ENCODE measurements at regions not wholly inside any gene's neighbourhood (a gene's known extent, or its start where the extent isn't known, plus 50 kb on each side); places are given as distances from the start of the nearest gene placed in this dataset.
"Not testable (repeated sequence)": the region's sequence is repeated elsewhere in the genome, so short reads cannot be mapped to it uniquely, and the experiment has no call there.

DNA sequence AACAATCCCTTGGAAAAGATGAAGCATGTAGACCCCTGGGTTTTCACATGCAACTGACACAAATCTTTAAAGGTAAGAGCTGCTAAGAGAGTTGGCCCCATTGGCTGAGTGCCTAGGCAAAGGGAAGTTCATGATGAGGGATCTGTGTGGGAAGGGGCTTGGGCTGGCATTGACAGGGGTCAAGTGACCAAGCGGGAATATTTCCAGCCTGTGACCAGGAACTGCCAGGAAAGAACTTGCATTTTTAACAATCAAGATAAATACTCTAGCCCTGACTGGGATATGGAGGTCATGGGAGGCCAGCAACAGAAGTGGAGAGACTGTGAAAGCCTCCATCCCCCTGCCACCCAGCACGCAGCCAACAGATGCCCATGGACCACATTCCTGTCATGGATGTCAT is 361.1 kb upstream of the ATP10A start:
- DNase-seq (ENCODE audit: low read depth in 1 of 2, low spot score in 2 of 2) = no peak
- H3K4me3 ChIP-seq = no peak overlapping the region

GRCh38 chr15:26223720-26224119 is 360.6 kb upstream of the ATP10A start:
- no peak for DNase-seq (ENCODE audit: low read depth in 1 of 2, low spot score in 2 of 2)
- Histone ChIP-seq H3K4me1 (replicated peaks) (no peaks in the 10 kb centered on the region), H3K4me3 (no peak overlapping the region), H3K36me3 (no peaks in the 10 kb centered on the region), H3K27ac (no peak overlapping the region), H3K27me3 (replicated peaks) (no peaks in the 10 kb centered on the region), H3K9me3 (replicated peaks) (no peaks in the 10 kb centered on the region)

More for the DNA sequence above, 361.1 kb upstream of the ATP10A start:
- H3K27me3 ChIP-seq (replicated peaks) = no peaks in the 10 kb centered on the region
- no peaks in the 10 kb centered on the region for H3K4me1 ChIP-seq (replicated peaks)
- no peak overlapping the region for H3K27ac ChIP-seq
- no peaks in the 10 kb centered on the region for H3K36me3 ChIP-seq
- H3K9me3 ChIP-seq (replicated peaks) = no peaks in the 10 kb centered on the region

DNA sequence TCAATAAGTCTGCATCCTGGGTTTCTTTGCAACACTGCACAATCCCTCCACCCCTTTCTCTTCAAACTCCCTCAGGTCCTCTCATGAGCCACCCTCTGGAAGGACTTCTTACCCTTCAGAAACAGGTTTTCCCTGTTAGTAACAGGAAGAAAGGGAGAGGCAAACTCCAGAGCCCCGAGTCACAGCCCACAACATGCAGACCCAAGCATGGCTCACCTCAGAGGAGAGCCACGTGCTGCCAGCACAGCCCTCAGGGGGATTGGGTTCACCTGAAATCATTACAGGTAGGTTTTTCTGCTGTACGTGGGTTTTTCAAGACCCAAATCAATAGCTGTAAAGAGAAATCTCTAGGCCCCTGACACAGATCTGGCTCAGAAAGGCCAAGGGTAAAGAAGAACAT is 359.7 kb upstream of the ATP10A start:
- no peaks in the 10 kb centered on the region for H3K9me3 ChIP-seq (replicated peaks)
- H3K27me3 ChIP-seq (replicated peaks) = no peaks in the 10 kb centered on the region
- no peaks in the 10 kb centered on the region for H3K36me3 ChIP-seq
- no peak for DNase-seq (ENCODE audit: low read depth in 1 of 2, low spot score in 2 of 2)
- H3K4me1 ChIP-seq (replicated peaks) = no peaks in the 10 kb centered on the region
- no peak overlapping the region for H3K27ac ChIP-seq
- no peak overlapping the region for H3K4me3 ChIP-seq

- not testable (repeated sequence) for DNase-seq (ENCODE audit: low read depth in 1 of 2, low spot score in 2 of 2); H3K27ac ChIP-seq; H3K27me3 ChIP-seq (replicated peaks); H3K36me3 ChIP-seq; H3K4me3 ChIP-seq; H3K4me1 ChIP-seq (replicated peaks); H3K9me3 ChIP-seq (replicated peaks)
Measured at GRCh38 chr15:26217043-26217442, 353.9 kb upstream of the ATP10A start.

GRCh38 chr15:26214290-26214689 is 351.2 kb upstream of the ATP10A start:
- Histone ChIP-seq H3K36me3 (no peaks in the 10 kb centered on the region), H3K4me3 (no peak overlapping the region), H3K27ac (no peak overlapping the region), H3K4me1 (replicated peaks) (no peaks in the 10 kb centered on the region), H3K9me3 (replicated peaks) (no peaks in the 10 kb centered on the region), H3K27me3 (replicated peaks) (no peaks in the 10 kb centered on the region)
- DNase-seq (ENCODE audit: low read depth in 1 of 2, low spot score in 2 of 2) = no peak

- Histone ChIP-seq H3K4me1 (replicated peaks) (no peaks in the 10 kb centered on the region), H3K27ac (no peak overlapping the region), H3K27me3 (replicated peaks) (no peaks in the 10 kb centered on the region), H3K4me3 (no peak overlapping the region), H3K36me3 (no peaks in the 10 kb centered on the region), H3K9me3 (replicated peaks) (no peaks in the 10 kb centered on the region)
- no peak for DNase-seq (ENCODE audit: low read depth in 1 of 2, low spot score in 2 of 2)
Measured at GRCh38 chr15:26213427-26213826, 350.3 kb upstream of the ATP10A start.

- no peaks in the 10 kb centered on the region for H3K27me3 ChIP-seq (replicated peaks)
- DNase-seq (ENCODE audit: low read depth in 1 of 2, low spot score in 2 of 2) = no peak
- H3K4me3 ChIP-seq = no peak overlapping the region
- H3K9me3 ChIP-seq (replicated peaks) = no peaks in the 10 kb centered on the region
- no peaks in the 10 kb centered on the region for H3K4me1 ChIP-seq (replicated peaks)
- no peak overlapping the region for H3K27ac ChIP-seq
- H3K36me3 ChIP-seq = no peaks in the 10 kb centered on the region
Measured at GRCh38 chr15:26212109-26212508, 349.0 kb upstream of the ATP10A start.

DNA sequence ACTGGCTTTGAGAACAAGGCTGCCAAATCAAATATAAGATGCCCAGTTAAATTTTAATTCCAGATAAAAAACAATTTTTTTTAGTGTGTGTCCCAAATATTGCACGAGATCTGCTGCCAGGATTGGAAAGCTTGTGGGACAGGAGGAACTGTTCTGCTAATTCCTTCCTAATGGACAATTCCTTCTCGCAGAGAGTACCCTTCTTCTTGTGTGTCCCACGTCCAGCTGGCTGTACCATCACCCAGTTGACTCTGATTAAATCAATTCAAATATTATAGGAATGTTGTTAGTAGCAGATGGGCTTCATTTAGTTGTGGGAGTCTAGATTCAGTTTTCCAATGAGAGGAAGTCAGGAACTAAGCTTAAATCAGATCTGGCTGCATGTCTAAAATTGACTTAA is 347.9 kb upstream of the ATP10A start:
- DNase-seq (ENCODE audit: low read depth in 1 of 2, low spot score in 2 of 2) = no peak
- Histone ChIP-seq H3K36me3 (no peaks in the 10 kb centered on the region), H3K27ac (no peak overlapping the region), H3K4me3 (no peak overlapping the region), H3K27me3 (replicated peaks) (no peaks in the 10 kb centered on the region), H3K9me3 (replicated peaks) (no peaks in the 10 kb centered on the region), H3K4me1 (replicated peaks) (no peaks in the 10 kb centered on the region)

- Histone ChIP-seq H3K27me3 (replicated peaks) (no peaks in the 10 kb centered on the region), H3K4me3 (no peak overlapping the region), H3K4me1 (replicated peaks) (no peaks in the 10 kb centered on the region), H3K36me3 (no peaks in the 10 kb centered on the region), H3K27ac (no peak overlapping the region), H3K9me3 (replicated peaks) (no peaks in the 10 kb centered on the region)
- no peak for DNase-seq (ENCODE audit: low read depth in 1 of 2, low spot score in 2 of 2)
Measured at GRCh38 chr15:26201177-26201858, 338.2 kb upstream of the ATP10A start.

GRCh38 chr15:26200427-26200826 is 337.3 kb upstream of the ATP10A start:
- DNase-seq (ENCODE audit: low read depth in 1 of 2, low spot score in 2 of 2) = no peak
- no peaks in the 10 kb centered on the region for H3K27me3 ChIP-seq (replicated peaks)
- H3K4me3 ChIP-seq = no peak overlapping the region
- no peaks in the 10 kb centered on the region for H3K9me3 ChIP-seq (replicated peaks)
- H3K27ac ChIP-seq = no peak overlapping the region
- no peaks in the 10 kb centered on the region for H3K36me3 ChIP-seq
- H3K4me1 ChIP-seq (replicated peaks) = no peaks in the 10 kb centered on the region

DNA sequence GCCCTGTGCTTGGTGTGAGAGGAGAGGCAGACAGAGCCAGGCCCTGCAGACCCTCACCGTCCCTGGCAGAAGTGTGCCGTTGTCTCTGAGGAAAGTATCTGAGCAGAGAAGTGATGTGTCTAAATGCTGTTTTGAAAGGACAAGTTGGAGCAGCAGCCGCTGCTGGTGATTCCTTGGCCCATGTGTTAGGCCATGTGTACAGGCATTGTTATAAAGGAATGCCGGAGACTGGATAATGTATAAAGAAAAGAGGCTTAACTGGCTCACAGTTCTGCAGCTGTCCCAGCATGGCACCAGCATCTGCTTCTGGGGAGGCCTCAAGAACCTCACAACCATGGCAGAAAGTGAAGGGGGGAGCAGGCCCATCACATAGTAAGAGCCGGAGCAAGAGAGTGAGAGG is 334.6 kb upstream of the ATP10A start:
- no peaks in the 10 kb centered on the region for H3K4me1 ChIP-seq (replicated peaks)
- H3K27ac ChIP-seq = no peak overlapping the region

GRCh38 chr15:26197060-26197459 is 333.9 kb upstream of the ATP10A start:
- H3K4me3 ChIP-seq = no peak overlapping the region
- H3K27ac ChIP-seq = no peak overlapping the region
- H3K36me3 ChIP-seq = no peaks in the 10 kb centered on the region
- no peaks in the 10 kb centered on the region for H3K9me3 ChIP-seq (replicated peaks)
- no peak for DNase-seq (ENCODE audit: low read depth in 1 of 2, low spot score in 2 of 2)
- no peaks in the 10 kb centered on the region for H3K27me3 ChIP-seq (replicated peaks)
- H3K4me1 ChIP-seq (replicated peaks) = no peaks in the 10 kb centered on the region

More for the DNA sequence above, 334.6 kb upstream of the ATP10A start:
- Histone ChIP-seq H3K36me3 (no peaks in the 10 kb centered on the region), H3K27me3 (replicated peaks) (no peaks in the 10 kb centered on the region), H3K9me3 (replicated peaks) (no peaks in the 10 kb centered on the region), H3K4me3 (no peak overlapping the region)
- no peak for DNase-seq (ENCODE audit: low read depth in 1 of 2, low spot score in 2 of 2)

DNA sequence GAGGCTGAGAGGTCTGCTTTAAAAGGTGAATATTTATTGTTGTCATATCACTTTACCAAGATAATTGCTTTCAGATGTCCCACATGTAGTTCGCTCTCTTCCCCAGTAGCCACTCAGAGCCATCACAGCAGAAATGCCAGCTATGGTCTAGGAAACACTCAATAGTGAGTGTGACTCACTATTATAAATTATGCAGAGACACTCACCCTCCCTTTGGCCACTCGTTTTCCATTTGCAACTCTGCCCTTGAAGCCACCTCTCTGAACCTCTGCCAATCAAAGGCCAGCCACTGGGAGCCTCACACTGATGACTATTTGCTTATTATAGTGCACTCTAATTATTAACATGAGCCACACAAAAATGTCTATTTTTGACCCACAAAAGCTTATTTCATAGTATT is 328.1 kb upstream of the ATP10A start:
- DNase-seq (ENCODE audit: low read depth in 1 of 2, low spot score in 2 of 2) = no peak
- no peak overlapping the region for H3K27ac ChIP-seq
- no peaks in the 10 kb centered on the region for H3K4me1 ChIP-seq (replicated peaks)
- H3K27me3 ChIP-seq (replicated peaks) = no peaks in the 10 kb centered on the region
- no peak overlapping the region for H3K4me3 ChIP-seq
- no peaks in the 10 kb centered on the region for H3K9me3 ChIP-seq (replicated peaks)
- no peaks in the 10 kb centered on the region for H3K36me3 ChIP-seq

GRCh38 chr15:26186138-26186537 is 323.0 kb upstream of the ATP10A start:
- not testable (repeated sequence) for H3K27ac ChIP-seq; DNase-seq (ENCODE audit: low read depth in 1 of 2, low spot score in 2 of 2); H3K36me3 ChIP-seq; H3K4me3 ChIP-seq; H3K4me1 ChIP-seq (replicated peaks); H3K27me3 ChIP-seq (replicated peaks); H3K9me3 ChIP-seq (replicated peaks)

DNA sequence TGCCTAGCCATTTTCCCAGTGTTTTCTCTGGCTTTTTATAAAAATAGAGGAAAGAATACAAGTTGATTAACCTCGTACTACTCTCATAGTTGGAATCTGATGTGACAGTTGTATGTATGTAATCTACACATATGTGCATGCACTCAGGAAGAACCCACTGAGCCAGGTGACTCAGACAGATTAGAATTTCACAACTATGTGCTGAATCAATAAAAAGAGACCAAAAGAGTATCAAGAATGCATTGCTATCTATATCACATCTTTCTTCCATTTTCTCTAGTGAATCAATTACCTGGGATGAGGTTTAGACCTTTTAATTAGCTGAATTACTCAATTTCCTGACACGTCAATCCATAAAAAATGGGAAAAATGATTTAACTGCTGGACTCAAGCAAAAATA is 319.3 kb upstream of the ATP10A start:
- Histone ChIP-seq H3K27ac (no peak overlapping the region), H3K27me3 (replicated peaks) (no peaks in the 10 kb centered on the region), H3K4me3 (no peak overlapping the region), H3K36me3 (no peaks in the 10 kb centered on the region), H3K9me3 (replicated peaks) (no peaks in the 10 kb centered on the region), H3K4me1 (replicated peaks) (no peaks in the 10 kb centered on the region)
- DNase-seq (ENCODE audit: low read depth in 1 of 2, low spot score in 2 of 2) = no peak

Data from SJSA1 (cell line).